GM11168 (cell line): ENCODE measurements at regions not wholly inside any gene's neighbourhood (a gene's known extent, or its start where the extent isn't known, plus 50 kb on each side); places are given as distances from the start of the nearest gene placed in this dataset.
"Not testable (repeated sequence)": the region's sequence is repeated elsewhere in the genome, so short reads cannot be mapped to it uniquely, and the experiment has no call there.

Source experiments
- in situ Hi-C: fragments of 300-500 bp; cut with MboI; formaldehyde crosslinking; loops from one replicate; pipeline ENCODE4 v1.12.0; 2022; ENCODE audit warnings: low sequenced_read_pairs; ENCODE audit not compliant: unreplicated experiment

GRCh38 chr11:39311888-39312287, 2147.6 kb downstream of the LRRC4C start:
- in situ Hi-C loops = not testable (repeated sequence)

GRCh38 chr11:39304586-39304985, 2154.9 kb downstream of the LRRC4C start:
- in situ Hi-C loops = no loop called here

GRCh38 chr11:39294648-39295047, 2164.8 kb downstream of the LRRC4C start:
- in situ Hi-C loops = no loop called here

GRCh38 chr11:39288011-39288410, 2171.4 kb downstream of the LRRC4C start:
- in situ Hi-C loops = no loop called here

GRCh38 chr11:39268176-39268690, 2191.2 kb downstream of the LRRC4C start:
- in situ Hi-C loops = no loop called here

- in situ Hi-C loops = no loop called here
Measured at GRCh38 chr11:39255648-39256047, 2203.8 kb downstream of the LRRC4C start.

GRCh38 chr11:39249566-39250365, 2209.7 kb downstream of the LRRC4C start:
- in situ Hi-C loops = no loop called here

GRCh38 chr11:39247570-39248137, 2211.8 kb downstream of the LRRC4C start:
- in situ Hi-C loops = no loop called here

GRCh38 chr11:39239553-39239952, 2219.9 kb downstream of the LRRC4C start:
- in situ Hi-C loops = no loop called here

GRCh38 chr11:39236916-39237315, 2222.5 kb downstream of the LRRC4C start:
- in situ Hi-C loops = no loop called here

GRCh38 chr11:39221550-39222138, 2237.8 kb downstream of the LRRC4C start:
- in situ Hi-C loops = no loop called here

GRCh38 chr11:39220501-39221230, 2238.8 kb downstream of the LRRC4C start:
- in situ Hi-C loops = no loop called here

- in situ Hi-C loops = no loop called here
Measured at GRCh38 chr11:39220069-39220468, 2239.4 kb downstream of the LRRC4C start.

GRCh38 chr11:39209981-39210380, 2249.5 kb downstream of the LRRC4C start:
- in situ Hi-C loops = no loop called here

- in situ Hi-C loops = no loop called here
Measured at GRCh38 chr11:39205236-39205995, 2254.0 kb downstream of the LRRC4C start.

- in situ Hi-C loops = no loop called here
Measured at GRCh38 chr11:39192671-39193070, 2266.8 kb downstream of the LRRC4C start.

- in situ Hi-C loops = no loop called here
Measured at GRCh38 chr11:39190751-39191150, 2268.7 kb downstream of the LRRC4C start.

- in situ Hi-C loops = no loop called here
Measured at GRCh38 chr11:39177678-39178077, 2281.8 kb downstream of the LRRC4C start.

- in situ Hi-C loops = no loop called here
Measured at GRCh38 chr11:39174965-39175364, 2284.5 kb downstream of the LRRC4C start.

GRCh38 chr11:39174196-39174595, 2285.3 kb downstream of the LRRC4C start:
- in situ Hi-C loops = no loop called here
